HepG2 (cell line): ENCODE measurements at regions not wholly inside any gene's neighbourhood (a gene's known extent, or its start where the extent isn't known, plus 50 kb on each side); places are given as distances from the start of the nearest gene placed in this dataset.

Experiments
- BHLHE40 ChIP-seq: IDR thresholded peaks from 2 replicates; pipeline ENCODE4 v1.6.1; 2011; ENCODE audit warnings: low read length, improper control_type of control experiment
- EZH2 ChIP-seq: conservative IDR thresholded peaks from 2 replicates; pipeline ENCODE4 v1.6.1; 2012; ENCODE audit warnings: mild to moderate bottlenecking, low read depth, low read length, moderate library complexity
- SIN3B ChIP-seq: fragments of 150-350 bp; IDR thresholded peaks from 2 replicates; pipeline ENCODE4 v1.6.1; 2014; ENCODE audit warnings: low read length
- ZNF230 ChIP-seq: sonication (generic); formaldehyde crosslinking; IDR thresholded peaks from 2 replicates; pipeline ENCODE4 v1.4.0; 2020; ENCODE audit warnings: mild to moderate bottlenecking, missing genetic modification reagents
- ZNF549 ChIP-seq: sonication (generic); formaldehyde crosslinking; IDR thresholded peaks from 2 replicates; pipeline ENCODE4 v1.5.0; 2020; ENCODE audit warnings: missing genetic modification reagents
- TF ChIP-seq, protein P1 (sequence below): sonication (generic); formaldehyde crosslinking; IDR thresholded peaks from 2 replicates; pipeline ENCODE4 v1.5.0; 2020; ENCODE audit warnings: mild to moderate bottlenecking, missing genetic modification reagents, moderate library complexity

DNA sequence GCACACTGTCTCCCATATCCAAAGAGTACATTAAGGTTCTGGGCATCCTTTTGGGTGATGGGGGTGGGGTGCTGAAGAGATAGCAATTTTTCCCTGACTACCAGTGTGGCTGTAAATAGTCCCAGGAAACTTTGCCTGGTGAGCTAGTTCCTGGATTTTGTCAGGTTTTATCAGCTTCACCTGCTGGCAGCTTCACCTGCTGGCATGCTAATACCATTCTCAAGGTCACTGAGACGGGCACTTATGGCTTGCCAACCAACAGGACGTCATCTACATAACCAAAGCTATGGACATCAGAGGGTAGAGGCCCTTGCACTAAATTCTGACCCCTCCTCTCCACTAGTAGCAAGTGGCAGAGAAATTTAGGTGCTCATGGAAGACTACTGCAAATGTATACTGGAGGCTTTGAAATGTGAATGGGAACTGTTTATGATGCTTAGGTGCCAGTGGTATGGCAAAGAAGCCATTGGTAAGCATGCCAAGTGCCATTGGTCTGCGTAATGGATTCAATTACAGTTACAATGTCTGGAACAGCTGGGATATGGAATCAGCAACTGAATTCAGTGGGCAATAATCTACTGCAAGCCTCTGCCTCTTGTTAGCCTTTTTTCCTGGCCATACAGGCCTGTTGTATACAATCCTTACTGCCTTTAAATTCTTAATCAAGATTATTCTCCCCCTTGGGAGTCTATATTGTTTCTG is 71.6 kb upstream of the SH3RF1 start:
- TF ChIP-seq, protein P1, sequence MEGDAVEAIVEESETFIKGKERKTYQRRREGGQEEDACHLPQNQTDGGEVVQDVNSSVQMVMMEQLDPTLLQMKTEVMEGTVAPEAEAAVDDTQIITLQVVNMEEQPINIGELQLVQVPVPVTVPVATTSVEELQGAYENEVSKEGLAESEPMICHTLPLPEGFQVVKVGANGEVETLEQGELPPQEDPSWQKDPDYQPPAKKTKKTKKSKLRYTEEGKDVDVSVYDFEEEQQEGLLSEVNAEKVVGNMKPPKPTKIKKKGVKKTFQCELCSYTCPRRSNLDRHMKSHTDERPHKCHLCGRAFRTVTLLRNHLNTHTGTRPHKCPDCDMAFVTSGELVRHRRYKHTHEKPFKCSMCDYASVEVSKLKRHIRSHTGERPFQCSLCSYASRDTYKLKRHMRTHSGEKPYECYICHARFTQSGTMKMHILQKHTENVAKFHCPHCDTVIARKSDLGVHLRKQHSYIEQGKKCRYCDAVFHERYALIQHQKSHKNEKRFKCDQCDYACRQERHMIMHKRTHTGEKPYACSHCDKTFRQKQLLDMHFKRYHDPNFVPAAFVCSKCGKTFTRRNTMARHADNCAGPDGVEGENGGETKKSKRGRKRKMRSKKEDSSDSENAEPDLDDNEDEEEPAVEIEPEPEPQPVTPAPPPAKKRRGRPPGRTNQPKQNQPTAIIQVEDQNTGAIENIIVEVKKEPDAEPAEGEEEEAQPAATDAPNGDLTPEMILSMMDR = no peak
- TF ChIP-seq ZNF230 (no peak), EZH2 (no peak), ZNF549 (no peak), BHLHE40 (no peak), SIN3B (no peak)
